ENCODE measurements at regions not wholly inside any gene's neighbourhood (a gene's known extent, or its start where the extent isn't known, plus 50 kb on each side); places are given as distances from the start of the nearest gene placed in this dataset.
A peak's percentile ranks its signal among the peaks of the same experiment; 100 is the strongest.

DNA sequence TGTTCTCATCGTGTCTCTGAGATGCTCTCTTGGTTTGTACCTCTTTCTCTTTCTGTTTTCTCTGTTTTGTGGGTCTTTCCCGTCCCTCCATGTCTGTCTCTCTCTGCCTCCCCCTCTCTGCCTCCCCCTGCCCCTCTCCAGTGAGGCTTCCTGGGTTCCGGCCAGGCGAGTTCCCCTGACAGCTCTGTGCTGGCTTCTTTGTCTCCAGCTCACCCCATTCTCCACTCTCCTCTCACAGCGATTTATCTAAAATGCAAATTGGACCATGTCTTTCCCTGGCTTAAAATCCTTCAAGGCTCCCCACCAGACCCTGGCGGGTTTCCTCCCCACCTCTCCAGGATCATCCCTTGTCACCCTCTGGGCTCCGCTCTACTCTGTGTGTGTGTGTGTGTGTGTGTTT is 202.4 kb upstream of the POU3F1 start:
- no peak for DNase-seq (ENCODE audit: extremely low read depth, low read depth, low spot score)

DNA sequence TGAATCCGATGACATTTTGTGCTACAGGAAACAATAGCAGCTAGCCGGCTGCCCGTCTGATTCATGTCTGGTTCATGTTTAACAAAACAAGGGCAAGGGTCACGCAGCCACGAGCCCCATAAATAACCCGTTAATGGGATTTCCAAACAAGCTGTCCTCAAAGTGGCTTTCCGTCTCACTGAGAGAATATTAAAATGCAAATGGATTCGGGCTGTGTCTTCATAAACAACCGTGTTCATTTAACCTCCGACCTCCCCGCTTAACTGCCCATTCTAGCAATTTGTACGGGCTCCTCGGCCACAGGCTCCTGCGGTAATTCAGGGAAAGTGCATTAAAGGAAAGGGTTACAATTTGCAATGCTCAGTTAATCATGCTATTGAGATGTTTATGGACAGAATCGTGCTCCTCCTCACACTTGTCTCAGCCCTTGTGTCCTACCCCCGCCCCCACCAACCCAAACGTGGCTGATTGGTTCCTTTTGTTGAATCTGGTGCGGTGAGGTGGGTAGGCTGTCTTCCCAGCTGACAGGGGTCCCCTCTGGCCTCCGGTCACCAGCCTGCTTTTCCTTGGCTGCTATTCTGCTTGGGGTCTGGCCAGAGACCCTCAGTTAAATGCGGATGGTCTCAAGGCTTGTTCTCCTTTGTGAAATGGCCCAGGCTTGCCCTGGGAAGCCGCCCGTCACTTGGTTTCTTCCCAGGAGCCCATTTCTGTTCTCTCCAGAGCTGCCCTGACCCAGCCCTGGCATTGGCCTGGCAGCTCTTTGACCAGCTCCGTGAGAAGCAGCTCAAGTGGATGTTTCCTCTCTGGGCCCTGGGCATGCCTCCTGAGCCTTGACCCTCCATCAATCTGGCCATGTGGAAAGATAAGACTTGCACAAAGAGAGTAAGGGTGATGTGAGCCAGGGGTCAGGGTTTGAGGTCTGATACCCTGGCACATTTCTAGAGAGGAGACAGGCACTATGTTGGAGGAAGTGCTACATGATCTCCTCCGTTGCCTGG is 200.7 kb upstream of the POU3F1 start:
- DNase-seq (ENCODE audit: extremely low read depth, low read depth, low spot score): peak; percentile 7

DNA sequence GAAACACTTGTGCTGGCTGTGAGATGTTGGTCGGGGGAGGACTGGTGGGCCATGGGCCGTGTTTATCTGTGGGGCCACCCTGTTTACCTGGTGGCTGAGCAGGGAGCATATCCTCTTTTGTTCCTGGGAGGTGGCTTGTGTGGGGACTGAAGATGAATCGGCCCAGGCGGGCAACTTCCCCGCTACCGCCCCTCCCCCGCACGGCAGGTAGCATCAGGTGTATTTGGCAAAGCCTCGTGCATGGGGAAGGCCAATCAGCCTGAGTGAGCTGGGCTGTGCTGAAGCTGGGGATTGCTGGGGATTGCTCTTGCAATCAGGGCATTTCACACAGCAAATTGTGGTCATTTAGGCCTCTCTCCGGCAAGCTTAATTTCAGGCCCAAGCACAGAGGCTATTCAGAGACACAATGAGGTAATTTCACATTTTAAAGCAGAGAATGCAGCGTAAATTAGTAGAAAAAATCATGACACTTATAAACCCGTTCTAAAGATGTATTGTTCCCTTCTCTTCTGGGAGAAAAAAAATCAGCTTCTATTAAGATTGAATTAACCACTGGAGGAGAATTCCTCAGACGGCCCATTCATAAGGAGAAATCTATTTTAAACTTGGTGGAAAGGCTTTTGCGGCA is 197.7 kb upstream of the POU3F1 start:
- no peak for DNase-seq (ENCODE audit: extremely low read depth, low read depth, low spot score)

DNA sequence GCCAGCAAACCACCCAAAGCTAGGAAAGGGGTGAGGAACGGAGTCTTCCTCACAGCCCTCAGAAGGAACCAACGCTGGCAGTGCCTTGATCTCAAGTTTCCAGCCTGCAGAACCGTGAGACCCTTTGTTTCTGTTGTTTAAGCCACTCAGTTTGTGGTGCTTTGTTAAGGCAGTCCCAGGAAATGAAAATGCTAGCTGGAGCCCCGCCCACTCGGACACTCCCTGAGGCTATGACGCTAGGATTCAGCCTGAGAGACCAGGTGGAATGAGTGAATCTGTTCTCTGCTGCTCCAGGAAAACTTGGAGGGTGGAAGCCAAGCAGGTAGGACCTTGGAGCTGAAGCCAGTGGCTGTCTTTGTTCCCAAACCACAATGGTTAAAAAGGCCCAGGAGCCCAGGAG is 196.5 kb upstream of the POU3F1 start:
- no peak for DNase-seq (ENCODE audit: extremely low read depth, low read depth, low spot score)

DNA sequence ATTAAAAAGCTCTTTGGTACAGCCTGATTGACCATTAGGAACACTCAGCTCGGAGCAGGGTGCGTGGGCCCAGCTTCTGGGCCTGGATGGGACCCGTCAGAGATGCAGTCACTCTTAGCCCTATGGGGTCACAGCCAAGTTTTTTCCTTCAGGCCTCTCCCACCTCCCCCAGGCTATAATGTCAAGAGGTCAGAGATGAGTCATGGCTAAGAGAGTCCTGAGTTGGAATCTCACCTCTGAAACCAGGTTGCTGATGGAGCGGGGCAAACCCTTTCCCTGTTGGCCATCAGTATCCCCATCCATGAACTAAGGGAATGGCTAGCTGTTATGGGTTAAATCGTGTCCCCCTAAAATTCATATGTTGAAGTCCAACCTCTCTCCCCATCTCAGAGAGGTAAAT is 195.9 kb upstream of the POU3F1 start:
- no peak for DNase-seq (ENCODE audit: extremely low read depth, low read depth, low spot score)

DNA sequence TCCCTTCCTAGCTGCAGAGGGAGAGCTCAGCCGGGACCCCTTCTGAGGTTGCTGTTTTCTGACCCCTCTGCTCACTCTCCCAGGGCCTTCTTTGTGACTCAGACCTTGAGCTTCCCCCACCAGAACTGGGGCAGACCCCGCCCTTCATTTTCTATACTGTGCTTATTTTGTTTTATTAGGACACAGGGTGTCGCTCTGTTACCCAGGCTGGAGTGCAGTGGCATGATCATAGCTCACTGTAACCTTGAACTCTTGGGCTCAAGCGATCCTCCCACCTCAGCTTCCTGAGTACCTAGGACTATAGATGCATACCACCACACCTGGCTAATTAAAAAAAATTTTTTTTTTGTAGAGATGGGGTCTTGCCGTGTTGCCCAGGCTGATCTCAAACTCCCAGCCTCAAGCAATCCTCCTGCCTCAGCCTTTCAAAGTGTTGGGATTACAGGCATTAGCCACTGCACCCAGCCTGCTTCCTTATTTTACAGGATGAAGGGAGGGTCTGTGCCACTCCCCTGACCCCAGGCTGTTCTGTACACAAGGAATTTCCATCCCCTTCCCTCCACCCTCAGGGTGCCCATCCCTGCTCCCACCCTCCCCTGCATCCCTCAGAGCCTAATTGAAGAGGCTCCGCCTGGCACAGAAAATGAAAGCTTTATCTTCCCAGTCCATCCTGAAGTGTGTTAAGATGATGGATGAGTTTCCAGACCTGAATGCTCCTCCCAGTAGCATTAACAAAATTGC is 195.2 kb upstream of the POU3F1 start:
- DNase-seq (ENCODE audit: extremely low read depth, low read depth, low spot score): no peak

DNA sequence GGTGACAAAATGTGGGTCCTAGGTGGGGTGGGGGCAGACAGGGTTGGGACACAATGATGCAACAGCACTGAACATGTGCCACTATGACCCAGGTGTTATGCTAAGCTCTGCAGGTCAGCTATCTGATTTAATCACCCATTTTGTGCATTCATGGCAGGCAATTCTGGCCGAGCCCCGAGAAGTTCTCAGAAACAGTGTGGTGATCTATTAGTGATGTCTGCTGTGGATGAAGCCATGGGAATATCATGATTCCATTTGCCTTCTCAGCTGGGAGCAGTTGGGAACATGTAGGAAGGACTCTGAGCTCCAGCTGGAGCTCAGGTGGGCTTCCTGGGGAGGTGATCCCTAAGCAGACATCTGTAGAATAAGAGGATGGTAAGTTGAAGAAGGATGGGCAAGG is 194.0 kb upstream of the POU3F1 start:
- DNase-seq (ENCODE audit: extremely low read depth, low read depth, low spot score): no peak

DNA sequence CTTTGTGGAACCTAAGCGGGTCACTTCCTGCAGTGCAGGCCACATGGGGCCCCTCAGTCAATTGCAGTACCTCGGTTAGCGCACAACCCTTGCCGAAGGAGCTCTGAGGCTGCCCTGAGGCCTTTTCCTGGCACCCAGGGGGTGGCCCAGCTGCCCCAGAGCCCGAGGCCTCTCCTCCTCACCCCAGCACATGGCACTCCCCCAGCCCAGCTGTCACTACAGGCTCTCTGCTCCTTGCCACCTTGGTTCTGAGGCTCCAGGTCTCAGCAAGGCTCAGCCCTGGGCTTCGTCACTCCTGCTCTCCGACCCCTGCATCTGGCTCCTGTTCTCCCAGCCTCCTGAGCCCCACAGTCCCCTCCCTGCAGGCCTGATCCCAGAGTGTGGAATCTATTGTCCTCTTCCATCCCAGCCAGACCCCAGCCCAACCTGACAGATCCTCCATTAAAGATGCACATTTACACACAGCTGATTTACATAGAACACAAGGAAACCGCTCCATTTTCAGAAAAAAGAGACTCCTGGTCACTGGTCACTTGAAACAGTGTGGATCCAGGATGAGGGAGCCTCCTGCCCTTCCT is 192.8 kb upstream of the POU3F1 start:
- no peak for DNase-seq (ENCODE audit: extremely low read depth, low read depth, low spot score)

DNA sequence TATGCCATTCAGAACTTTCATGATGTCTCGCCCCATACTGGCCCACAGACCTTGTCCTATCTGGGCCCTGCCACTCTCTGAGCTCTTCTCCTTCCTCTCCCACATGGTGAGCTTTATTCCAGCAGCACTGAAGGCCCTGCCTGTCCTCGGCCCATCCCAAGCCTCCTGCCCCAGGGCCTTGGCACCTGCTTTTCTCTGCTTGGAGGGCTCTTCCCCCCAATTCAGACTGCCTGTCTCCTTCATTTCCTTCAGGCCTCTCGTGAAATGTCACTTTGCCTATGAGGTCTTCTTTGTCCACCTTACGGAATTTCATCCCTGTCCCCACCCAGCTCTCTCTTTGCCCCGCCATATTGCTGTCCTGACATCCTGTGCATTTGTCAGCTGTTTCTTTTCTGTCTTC is 191.7 kb upstream of the POU3F1 start:
- no peak for DNase-seq (ENCODE audit: extremely low read depth, low read depth, low spot score)

DNA sequence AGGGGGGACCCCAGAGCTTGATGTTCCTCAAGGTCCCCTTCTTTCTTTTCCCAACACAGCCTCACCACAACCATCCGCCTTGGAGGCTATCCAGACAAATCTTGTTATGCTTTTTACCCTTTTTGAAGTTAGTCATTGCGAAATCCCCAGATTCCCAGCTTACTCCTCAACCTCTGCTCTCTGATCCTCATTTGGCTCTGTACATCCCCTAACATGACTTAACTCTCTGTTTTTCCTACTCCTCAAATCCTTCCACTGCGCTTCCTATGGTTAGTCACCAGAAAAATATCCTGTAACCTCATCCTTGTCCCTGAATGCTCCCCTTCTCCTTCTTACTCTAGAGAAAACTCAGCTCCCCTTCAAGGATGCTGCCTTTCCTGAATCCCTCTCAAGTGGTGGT is 189.1 kb upstream of the POU3F1 start:
- no peak for DNase-seq (ENCODE audit: extremely low read depth, low read depth, low spot score)

DNA sequence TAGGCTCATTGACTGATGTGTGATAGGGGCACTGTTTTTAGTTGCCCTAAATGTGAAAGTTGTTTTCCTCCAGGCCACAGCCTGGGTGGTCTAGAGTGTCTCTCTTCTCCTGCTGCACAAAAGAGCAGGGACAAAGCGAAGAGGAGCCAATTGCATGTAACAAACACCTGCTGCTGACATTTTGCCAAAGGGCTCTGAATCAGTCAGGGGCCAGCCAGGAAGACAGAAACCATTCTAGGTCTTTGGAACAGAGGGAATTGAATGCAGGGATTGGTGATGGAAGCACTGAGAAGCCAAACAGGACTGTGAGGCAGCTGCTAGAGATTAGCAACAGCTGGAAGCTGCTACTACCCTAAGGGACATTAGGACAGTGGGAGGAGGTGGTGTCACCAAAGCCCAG is 185.3 kb upstream of the POU3F1 start:
- DNase-seq (ENCODE audit: extremely low read depth, low read depth, low spot score): no peak

DNA sequence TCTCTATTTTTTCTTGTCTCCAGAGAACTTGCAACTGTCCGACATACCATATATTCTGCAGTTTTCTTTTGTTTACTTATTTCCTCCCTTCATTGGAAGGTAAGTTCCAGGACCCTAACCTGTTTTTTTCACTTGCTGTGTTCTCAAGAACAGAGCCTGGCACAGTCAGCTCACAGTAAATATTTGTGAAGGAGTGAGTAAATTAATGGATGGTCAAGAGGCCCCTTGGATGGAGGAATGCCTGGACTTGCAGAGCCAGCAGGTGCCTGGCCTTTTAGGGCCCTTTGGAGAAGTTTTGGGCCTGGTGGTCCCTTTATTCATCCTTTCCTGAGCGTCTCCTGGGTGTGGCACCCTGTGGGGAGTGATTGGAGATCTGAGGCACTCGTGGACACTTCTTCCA is 182.1 kb upstream of the POU3F1 start:
- no peak for DNase-seq (ENCODE audit: extremely low read depth, low read depth, low spot score)

DNA sequence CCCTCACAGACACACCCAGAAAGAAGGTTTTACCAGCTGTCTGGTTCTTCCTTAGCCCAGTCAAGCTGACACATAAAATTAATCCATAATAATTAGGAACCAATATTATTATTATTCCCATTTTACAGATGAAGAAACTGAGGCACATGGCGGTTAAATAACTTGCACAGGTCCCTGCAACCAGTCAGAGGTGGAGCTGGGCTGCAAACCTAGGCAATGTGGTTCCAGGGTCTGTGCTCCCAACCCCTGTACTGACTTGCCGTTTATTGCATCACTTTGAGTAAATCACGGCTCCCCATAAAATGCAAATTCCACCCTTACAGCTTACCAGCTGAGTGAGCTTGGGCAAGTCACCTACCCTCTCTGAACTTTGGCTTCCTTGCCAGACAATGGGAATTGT is 179.2 kb upstream of the POU3F1 start:
- DNase-seq (ENCODE audit: extremely low read depth, low read depth, low spot score): no peak

DNA sequence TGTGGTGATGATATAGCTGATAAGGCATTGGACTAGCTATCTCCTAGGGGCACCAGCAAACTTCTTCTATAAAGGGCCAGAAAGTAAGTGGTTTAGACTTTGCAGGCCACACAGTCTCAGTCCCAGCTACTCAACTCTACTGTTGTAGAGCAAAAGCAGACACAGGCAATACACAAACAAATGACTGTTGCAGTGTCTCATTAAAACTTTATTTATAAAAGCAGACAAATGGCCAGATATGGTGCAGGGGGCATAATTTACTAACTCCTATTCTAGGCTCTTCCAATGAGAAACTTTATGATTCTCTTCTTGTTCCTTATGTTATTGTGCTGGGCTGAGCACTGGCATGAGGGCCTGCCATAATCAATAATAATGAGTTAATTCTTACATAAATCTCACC is 176.8 kb upstream of the POU3F1 start:
- no peak for DNase-seq (ENCODE audit: extremely low read depth, low read depth, low spot score)

DNA sequence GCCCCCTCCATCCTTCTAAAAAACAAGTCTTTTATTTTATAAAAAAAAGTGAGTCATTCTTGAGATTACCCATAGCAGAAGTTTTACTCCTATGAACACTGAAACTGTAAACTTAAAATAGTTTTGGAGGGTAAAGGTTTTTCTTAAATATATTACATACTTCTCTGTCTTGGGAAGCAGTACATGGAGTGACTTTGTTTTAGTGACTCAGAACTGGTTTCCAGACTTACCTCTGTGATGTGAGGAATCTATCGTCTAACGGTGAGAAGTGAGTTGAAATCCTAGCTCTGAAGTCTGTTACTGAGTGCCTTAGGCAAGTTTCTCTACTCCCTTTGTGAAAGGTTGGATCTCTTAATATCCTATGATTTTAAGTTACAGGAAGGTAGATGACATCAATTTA is 176.3 kb upstream of the POU3F1 start:
- DNase-seq (ENCODE audit: extremely low read depth, low read depth, low spot score): no peak

DNA sequence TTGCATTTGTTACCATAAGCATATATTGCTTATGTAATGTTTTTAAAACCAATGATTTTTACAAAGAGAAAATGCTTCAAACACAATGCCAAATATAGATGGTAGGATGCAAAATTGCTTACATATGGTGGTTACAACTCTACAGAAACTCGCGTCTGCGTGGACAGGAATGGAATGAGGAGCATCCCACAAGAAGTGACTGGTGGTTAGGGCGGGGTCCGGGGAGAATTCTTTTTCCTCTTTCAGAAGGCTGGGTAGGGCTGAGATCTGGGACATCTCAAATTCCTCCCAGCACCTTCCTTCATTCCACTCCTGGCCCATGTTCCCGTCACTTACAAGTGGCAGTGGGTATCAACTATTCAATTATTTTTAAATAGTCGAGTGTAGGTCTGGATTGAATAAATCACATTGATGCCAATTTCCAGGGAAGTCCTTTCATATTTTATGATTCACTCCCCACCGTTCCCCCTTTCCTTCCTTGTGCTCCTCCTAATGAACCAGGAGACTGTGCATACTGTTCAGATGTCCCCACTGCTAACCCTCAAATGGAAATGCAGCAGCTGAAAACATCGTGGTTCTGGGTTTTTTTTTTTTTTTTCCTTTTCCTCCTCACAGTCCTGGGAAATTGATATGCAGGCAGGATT is 174.5 kb upstream of the POU3F1 start:
- no peak for DNase-seq (ENCODE audit: extremely low read depth, low read depth, low spot score)

DNA sequence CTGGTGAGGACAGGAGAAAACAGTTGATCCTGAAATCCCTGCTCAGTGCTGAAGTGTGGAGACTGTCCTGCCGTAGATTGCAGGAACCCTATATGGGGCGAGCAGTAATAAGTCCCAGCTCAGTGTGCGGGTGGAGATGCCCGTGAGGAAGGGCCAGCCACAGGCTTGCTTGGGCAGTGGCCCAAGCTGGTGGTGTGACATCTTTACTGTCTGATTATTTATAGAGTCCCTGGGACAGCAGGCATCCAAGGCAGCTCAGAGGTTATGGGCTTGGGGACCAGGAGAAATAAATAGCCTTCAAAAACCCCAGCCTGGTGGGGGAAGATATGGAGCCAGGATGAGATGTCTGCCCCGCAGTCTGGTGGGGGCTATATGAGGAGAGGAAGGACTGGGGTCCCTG is 170.7 kb upstream of the POU3F1 start:
- DNase-seq (ENCODE audit: extremely low read depth, low read depth, low spot score): no peak

DNA sequence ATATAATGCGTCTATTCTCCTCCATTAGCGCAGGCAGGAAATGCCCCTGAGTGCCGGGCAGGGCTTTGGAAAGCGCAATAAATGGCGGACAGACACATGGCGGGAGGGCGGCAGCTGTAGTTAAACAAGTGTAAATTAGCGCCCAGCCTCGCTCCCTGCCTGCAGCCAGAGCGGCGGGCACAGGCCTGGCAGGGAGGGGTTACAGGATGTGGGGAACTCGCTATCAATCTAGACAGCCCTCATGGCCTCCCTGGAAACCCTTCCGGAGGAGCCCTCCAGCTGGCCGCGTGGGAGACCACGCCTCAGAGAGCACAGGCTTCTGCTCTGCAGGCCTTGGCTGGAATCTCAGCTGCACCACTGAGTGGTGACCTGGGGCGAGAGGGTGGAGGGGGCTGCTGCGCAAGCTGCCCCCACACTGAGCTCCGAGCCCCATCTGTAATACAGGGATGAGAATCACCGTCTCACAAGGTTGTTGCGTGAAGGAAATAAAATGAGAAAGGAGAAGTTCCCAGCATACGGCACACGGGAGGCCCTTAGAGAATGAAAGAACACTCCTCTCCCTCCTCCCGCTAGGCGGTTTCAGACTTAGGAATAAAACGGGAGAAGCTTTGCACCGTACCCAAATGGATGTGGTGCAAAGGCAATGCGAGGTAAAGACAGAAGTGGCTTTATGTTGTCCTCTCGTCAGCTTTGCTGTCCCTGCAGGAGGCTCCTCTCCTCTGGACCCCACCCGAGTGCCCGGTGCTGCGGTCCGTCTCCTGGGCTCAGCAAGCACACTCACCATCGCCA is 167.2 kb upstream of the POU3F1 start:
- DNase-seq (ENCODE audit: extremely low read depth, low read depth, low spot score): no peak

DNA sequence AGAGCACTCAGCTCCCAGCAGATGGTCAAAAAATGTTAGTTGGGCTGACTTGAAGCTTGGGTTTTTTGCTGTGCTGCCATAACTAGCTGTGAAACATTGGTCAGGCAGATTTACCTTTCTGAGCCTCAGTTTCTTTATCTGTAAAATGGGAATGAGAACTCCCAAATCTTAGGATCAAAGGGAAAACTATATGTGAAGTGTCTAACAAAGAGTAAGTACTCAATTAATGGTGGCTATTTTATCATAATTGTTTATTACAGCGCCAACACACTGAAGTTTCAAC is 164.2 kb upstream of the POU3F1 start:
- DNase-seq (ENCODE audit: extremely low read depth, low read depth, low spot score): no peak
